GM19452 (cell line): ENCODE measurements at regions not wholly inside any gene's neighbourhood (a gene's known extent, or its start where the extent isn't known, plus 50 kb on each side); places are given as distances from the start of the nearest gene placed in this dataset.

Experiments used
- ATAC-seq: cut with Tn5 transposase; IDR thresholded peaks from one replicate; pipeline ENCODE4 v1.9.1; 2021; ENCODE audit not compliant: unreplicated experiment

- no peak for ATAC-seq
Measured at GRCh38 chr10:3487228-3487627, 297.8 kb downstream of the KLF6 start.

GRCh38 chr10:3486346-3487065, 298.5 kb downstream of the KLF6 start:
- ATAC-seq: no peak

GRCh38 chr10:3485057-3485686, 299.8 kb downstream of the KLF6 start:
- ATAC-seq: peak; percentile 40

GRCh38 chr10:3484306-3485056, 300.5 kb downstream of the KLF6 start:
- ATAC-seq: peak; percentile 84

DNA sequence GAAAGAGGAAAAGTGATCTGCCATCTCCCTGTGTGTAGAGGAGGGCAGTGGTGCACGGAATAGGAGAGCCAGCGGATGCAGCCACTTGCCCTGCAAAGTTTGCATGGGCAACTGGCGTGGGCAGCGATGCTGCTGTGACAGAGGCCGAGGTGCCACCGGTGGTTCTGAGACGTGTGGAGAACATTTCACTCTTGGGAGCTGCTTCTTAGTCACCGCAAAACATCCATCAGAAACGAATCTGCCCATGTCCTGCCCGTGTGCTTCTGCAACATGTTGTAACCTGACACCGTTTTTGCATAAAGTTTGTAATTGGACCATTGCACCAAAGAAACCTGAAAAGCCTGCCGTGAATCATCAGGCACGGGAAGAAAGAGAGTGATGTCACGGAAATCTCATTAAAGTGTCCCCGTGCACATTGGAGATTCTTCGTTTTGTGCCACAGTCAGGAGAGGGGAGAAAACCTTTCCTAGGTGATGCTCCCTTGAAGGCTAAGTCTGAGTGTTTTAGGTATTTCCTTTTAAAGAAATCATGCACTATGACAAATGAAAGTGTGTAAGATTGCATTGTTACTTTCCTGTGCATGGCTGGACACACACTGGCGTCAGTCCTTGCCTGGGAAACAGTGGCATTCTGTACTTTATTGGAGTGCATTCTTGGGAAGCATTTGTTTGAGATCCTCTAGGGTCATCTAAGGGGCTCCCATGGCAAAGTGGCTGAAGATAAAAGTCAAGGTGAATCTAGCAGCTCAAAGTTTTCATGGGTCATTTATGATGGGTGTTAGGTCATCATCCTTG, 302.6 kb downstream of the KLF6 start:
- no peak for ATAC-seq

DNA sequence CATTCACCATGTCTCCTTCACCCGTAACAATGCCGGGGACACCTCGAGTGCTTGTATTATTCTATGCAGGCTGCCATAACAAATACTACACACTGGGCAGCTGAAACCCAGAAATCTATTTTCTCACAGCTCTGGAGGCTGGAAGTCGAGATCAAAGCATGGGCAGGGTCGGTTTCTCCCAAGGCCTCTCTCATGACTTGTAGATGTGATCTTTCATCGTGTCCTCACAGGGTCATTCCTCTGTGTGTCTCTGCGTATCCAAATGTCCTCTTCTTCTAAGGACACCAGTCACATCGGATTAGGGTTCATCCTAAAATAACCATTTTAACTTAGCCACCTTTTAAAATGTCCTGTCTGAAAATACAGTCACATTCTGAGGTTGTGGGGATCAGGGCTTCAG, 303.5 kb downstream of the KLF6 start:
- ATAC-seq: no peak

- ATAC-seq: no peak
Measured at GRCh38 chr10:3480990-3481315, 304.1 kb downstream of the KLF6 start.

DNA sequence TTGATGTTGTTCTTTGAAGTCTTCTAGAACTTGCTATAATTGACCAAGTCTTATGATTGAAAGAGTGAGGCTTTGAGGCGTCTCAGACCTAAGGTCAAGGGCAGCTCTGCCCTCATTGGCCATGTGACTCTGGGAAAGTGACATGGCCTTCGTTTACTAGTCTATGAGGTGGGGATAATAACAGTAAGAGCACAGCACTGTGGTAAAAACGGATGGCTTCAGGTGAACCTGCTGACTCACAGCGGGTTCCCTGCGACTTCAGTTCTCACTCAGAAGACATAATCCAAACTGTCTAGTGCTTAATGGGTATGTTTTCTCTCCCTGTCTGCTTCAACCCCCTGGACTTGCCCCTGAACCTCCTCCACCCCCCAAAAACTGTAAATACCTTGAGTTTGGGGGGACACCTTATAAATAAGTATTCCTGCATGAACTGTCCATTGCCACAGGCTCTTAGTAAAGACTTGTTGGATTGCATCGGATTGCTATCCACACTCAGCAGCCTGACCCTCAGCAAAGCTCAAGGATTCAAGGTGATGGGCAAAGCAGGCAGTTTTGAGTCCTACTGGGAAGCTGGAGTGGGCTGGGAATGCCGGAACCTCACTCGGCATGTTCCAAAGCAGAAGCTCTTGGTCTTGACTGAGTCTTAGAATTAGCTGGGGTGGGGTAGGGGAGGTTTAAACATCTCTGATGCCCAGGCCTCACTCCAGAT, 304.6 kb downstream of the KLF6 start:
- ATAC-seq: no peak

DNA sequence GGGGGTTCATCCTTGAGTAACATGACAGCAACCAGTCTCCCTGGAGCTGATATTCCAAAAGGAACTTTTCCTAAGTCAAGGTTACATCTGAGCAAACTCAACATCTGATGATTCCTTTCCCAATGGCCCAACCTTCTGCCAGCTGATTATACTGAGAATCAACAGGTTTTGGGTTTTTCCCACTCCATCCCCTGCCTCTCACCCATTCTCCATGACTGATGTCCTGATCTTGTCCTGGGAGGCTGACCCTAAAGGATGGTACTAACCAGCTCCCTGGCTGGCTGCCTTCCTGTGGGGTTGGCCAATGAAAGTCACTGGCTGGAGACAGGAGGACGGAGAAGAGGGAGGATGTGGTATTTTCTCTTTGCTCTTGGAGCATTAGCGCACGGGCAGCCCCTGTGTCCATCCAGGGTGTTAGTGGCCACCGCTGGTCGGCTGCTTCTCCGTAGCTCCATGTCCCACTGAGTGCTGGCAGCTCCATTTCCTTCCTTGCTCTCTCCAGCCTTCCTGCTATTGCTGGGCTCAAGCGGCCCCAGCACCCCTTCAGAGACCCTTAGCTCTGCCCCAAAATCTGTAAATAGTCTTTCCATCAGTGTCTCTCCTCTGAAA, 306.2 kb upstream of the PITRM1 start:
- no peak for ATAC-seq

DNA sequence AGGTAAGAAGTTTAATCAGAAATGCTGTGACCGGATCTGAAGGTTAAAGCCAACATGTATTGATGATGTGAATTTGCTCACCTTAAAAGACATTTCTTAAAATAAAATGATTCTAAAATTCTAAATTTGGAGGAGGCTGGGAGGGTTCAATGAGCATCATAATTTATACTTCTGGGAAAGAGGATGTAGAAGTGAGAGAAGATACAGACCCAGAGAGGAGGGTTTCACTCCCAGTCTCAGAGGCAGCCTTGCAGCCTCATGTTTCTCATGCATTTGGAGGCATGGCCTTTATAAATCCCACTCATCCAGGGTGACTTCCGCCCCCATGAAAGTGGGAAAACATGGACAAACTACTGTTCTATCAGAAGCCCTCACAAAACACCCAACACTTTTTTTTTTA, 305.6 kb upstream of the PITRM1 start:
- ATAC-seq: peak; percentile 62

DNA sequence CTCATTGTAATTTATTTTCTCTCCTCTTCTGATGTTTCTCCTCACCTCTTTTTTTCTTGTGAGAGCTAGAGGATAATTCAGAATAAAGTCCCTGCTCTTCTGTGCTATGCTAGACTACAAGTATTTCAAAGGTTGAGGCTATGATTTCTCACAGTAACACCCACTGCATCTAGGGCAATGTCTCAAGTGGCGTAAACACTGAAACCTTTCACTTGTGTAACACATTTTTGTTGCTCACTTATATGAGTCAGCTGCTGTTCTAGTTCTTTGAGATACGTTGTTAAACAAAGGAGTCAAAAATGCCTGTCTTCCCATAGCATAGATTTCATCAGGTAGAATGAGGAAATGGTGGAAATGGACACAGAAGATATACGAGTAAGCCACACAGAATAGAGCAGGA, 305.1 kb upstream of the PITRM1 start:
- ATAC-seq: peak; percentile 61

GRCh38 chr10:3476640-3477448, 304.3 kb upstream of the PITRM1 start:
- ATAC-seq: no peak

- no peak for ATAC-seq
Measured at GRCh38 chr10:3476186-3476585, 303.6 kb upstream of the PITRM1 start.

DNA sequence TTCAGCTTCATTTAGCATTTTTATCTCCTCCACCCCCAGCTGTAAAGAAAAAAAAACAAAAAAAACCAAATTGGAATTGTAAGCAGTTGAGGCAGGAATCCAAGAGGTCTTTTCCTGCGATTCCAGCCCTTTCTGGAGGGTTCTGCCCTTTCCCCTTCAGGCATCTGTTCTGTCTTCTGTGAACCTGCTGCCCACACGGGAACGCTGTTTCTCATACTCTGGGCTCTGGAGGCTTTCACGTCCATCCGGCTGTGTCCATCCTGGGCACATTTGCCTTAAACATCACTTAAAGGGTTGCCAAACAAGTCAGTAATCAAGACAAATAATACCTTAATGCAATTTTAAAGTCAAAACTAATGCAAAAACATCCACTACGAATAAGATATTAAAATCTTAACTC, 302.8 kb upstream of the PITRM1 start:
- no peak for ATAC-seq

- ATAC-seq: no peak
Measured at GRCh38 chr10:3474266-3474665, 301.7 kb upstream of the PITRM1 start.

GRCh38 chr10:3473271-3473670, 300.7 kb upstream of the PITRM1 start:
- ATAC-seq: no peak

GRCh38 chr10:3472287-3473051, 299.9 kb upstream of the PITRM1 start:
- no peak for ATAC-seq

GRCh38 chr10:3471927-3472286, 299.3 kb upstream of the PITRM1 start:
- ATAC-seq: no peak

GRCh38 chr10:3471472-3471871, 298.9 kb upstream of the PITRM1 start:
- ATAC-seq: no peak
